NCI-H2196 (cell line): ENCODE measurements at regions not wholly inside any gene's neighbourhood (a gene's known extent, or its start where the extent isn't known, plus 50 kb on each side); places are given as distances from the start of the nearest gene placed in this dataset.
"Not testable (repeated sequence)": the region's sequence is repeated elsewhere in the genome, so short reads cannot be mapped to it uniquely, and the experiment has no call there.

Source experiments
- DNase-seq: peaks from one replicate; lab custom pipeline; 2025; ENCODE audit not compliant: unreplicated experiment; lab: John Stamatoyannopoulos, UW

DNA sequence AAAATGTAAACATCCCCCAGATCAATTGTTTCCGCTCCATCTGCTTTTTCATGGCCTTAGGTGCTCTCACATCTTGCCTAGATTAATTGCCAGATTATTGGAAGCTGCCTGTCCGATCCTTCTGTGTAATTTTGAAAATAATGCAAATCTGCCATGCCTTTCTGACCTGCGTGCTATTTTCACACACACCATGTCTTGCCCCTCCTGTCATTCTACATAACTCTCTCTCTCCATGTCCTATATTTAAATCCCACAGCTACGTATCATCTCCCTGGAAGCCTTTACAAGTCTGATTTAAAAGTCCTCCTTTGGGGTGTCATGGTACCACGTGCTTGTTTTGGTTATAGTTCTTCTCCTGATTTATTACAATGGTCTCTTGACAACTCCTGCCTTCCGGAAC, 247.6 kb upstream of the ELAVL2 start:
- DNase-seq = no peak

DNA sequence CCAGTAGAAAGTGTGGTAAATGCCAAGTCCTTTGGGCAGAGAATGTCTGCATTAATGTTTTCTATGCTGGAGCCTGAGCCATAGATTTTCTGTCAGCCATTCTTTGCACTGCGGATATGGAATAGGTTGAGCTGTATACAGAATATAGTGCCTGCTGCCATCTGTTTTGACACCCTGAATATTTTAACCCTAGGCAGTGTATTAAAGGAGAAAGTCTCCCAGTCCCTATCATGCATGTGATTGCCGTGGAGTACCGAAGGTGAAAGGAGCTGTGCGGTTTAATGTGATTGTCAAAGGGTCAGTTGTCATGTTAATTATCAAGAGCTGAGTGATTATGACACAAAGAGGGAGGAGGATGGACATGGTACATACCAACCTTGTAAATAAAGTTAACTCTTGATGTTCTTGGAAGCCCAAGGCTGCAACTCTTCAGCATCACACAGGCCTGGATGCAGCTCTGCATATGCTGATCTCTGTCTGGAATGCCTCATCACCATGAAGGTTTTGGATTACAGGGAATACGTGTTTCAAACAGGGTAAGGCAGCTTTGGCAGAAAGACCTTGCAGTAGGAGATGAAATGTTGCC, 247.1 kb upstream of the ELAVL2 start:
- DNase-seq = no peak

DNA sequence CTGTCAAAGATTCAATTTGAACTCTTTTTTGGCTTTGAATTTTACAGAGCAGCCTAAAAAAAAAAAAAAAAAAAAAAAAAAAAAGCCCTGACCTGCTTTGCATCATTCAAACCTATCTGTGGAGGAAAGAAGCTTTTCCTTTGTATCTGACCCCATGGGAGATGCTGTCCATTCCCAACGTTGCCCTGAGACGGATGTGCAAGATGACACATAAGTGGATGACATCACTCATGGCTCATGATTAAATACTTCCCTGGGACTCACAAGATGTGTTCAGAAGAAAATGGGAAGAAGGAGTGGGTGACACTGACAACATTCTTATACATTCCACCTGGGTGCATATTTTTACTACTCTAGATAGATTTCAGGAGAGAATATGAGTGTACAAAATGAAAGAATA, 245.7 kb upstream of the ELAVL2 start:
- no peak for DNase-seq

DNA sequence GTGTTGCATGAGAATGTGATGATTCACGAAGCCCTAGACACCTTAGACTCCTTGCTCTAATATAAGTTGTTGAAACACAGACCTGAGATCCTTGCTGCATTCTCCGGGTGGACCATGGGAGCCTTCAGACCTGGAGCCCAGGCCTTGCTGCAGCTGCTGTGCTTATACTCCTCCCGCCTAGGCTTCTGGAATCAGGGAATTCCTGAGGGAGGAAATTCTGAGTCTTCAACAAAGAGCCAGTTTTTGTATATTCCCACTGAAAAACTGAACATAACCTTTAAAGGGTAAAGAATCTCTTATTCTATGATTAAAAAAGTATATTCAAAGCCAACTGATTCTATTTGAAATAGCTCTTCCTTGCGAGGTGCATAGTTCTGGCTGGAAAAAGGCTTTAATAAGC, 245.1 kb upstream of the ELAVL2 start:
- no peak for DNase-seq

- DNase-seq = not testable (repeated sequence)
Measured at GRCh38 chr9:24067107-24067506, 241.1 kb upstream of the ELAVL2 start.

DNA sequence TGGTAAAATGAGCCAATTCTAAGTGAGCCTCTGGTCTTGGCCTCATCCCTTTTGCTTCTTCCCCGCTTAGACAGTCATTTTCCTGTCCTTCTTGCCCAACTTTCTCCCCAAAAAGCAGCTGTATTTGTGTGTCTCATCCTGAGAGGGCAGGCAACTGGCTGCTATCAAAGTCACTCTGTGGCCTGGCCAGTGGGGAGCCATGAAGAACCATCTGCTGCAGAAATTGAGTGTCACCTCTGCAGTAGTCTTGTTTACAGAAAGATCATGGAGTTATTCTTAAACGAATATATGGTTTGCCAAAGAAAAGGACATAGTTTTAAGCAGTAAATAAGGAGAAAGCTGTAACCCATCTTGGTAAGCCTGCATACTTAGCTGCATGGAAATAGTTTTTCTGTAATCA, 233.6 kb upstream of the ELAVL2 start:
- DNase-seq = no peak

DNA sequence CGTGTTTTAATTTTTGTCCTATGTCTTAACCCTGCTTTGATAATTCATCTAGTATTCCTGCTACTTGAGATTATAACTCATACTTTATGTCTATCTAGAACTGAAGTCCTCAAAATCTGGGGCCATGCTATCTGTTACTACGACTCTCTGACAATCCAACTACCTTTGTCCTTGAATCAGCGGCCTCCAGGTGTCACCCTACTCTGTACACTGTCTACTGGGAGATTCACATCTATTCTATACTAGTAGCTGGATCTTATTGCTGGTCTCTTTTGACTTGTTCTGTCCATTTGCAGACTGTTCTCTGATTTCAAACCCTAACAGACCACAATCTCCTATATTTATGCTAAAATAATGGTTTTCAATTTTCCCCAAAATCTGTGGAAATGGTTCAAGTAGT, 225.5 kb upstream of the ELAVL2 start:
- no peak for DNase-seq

GRCh38 chr9:24050239-24050638, 224.2 kb upstream of the ELAVL2 start:
- DNase-seq = not testable (repeated sequence)

DNA sequence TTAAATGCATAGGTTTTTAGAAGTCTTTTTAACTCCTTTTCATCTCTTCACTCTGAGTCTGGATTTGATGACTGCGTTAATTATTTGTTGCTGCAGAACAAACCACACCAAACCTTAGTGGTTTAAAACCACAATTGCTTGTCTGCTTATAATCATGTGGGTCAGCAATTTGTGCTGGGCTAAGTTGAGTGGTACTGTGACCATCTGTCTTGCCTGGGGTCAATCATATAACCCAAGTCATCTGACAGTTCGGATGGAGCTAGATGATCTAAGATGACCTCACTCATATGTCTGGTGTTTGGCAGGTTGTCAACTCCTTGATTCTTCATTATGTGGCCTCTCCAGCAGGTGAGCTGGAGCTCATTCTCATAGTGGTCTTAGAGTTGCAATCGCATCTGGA, 219.1 kb upstream of the ELAVL2 start:
- DNase-seq = no peak

DNA sequence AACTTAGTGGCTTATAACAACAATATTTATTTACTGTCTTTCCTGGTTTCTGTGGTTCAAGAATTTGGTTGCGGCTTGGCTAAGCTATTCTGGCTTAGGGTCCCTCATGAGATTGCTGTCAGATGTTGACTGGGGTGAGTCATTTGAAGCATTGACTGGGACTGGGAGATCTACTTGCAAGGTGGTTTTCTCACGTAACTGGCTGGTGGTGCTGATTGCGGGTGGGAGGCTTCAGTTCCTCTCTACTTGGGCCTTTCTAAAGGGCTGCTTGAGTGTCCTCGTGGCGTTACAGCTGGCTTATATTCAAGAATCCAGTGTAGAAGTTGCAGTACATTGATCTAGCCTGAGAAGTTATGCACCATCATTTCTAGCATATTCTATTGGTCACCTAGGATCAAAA, 218.5 kb upstream of the ELAVL2 start:
- DNase-seq = no peak

GRCh38 chr9:24041160-24041690, 215.2 kb upstream of the ELAVL2 start:
- DNase-seq = no peak

DNA sequence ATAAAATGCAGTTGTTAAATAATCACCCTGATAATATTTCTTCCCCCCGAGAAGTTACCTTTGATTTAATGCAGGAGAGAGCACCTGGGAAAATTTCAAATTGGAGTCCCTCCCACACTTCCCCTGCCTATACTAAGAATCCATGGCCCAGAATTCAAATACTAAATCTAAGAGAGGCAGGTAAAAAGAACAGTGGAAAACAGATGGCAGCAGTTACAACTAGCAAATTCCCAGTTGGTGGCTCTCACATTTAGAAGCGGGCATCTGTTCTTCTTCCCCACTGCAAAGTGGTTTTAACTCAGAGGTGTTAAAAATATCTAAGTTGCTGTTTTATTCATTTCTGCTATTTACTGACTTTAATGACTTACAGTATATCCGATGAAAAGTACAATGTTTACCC, 210.4 kb upstream of the ELAVL2 start:
- DNase-seq = no peak

DNA sequence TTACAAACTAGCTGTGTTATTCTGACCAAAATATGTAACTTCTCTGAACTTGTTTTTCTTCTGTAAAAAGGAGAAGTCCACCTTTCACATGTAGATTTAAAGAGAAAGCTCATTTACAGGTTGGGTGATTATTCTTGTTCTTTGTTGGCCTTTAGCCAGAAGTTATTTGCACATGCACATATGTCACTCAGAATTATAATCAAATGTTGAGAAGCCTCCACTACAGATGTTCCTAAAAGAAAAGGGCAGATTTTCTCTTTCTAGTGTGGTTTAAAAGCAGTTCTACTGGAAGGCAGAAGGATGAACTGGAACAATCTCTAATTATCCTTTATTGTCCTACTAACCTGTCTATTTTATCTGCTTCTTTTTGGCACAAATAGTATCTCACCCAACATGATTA, 209.8 kb upstream of the ELAVL2 start:
- DNase-seq = no peak

- no peak for DNase-seq
Measured at GRCh38 chr9:24011881-24012280, 185.8 kb upstream of the ELAVL2 start.

- DNase-seq = no peak
Measured at GRCh38 chr9:24011009-24011717, 185.1 kb upstream of the ELAVL2 start.

DNA sequence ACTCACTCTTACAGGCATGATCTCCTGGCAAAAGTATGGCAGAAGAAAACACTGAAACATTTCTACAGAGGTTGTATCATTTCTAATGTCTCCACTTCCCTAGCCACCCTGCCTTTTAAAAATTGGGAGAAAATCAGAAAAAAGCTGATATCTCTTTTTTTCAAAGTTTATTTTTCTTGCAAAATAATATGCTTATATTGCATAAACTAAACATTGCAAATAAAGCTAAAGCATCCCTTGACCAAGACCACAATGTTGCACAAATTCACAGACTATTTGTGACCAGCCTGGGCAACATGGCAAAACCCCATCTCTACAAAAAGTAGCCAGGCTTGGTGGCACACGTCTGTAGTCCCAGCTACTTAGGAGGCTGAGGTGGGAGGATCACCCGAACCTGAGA, 183.3 kb upstream of the ELAVL2 start:
- DNase-seq = no peak

GRCh38 chr9:24007185-24007584, 181.1 kb upstream of the ELAVL2 start:
- DNase-seq = no peak

- not testable (repeated sequence) for DNase-seq
Measured at GRCh38 chr9:23991874-23992273, 165.8 kb upstream of the ELAVL2 start.

GRCh38 chr9:23979491-23979890, 153.5 kb upstream of the ELAVL2 start:
- no peak for DNase-seq

GRCh38 chr9:23962101-23962500, 136.1 kb upstream of the ELAVL2 start:
- no peak for DNase-seq

- no peak for DNase-seq
Measured at GRCh38 chr9:23945897-23946296, 119.9 kb upstream of the ELAVL2 start.

DNA sequence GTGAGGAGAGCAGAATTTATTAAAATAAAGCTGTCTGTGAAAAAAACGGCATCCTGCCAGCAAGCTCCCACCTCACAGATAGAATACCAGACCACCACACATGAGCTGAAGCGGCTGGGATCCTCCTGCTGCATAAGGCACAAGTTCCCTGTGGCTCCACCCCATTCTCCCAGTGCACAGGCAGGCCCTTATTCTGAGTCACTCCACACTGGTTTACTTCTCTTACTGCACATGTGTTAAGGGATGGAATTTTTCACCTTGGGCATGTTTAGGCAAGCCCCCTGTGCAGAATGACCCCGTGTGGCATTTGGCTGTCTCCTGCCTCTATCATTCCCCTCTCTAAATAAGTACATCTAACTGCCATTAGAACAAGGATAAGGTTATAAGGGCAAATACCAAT, 115.0 kb upstream of the ELAVL2 start:
- no peak for DNase-seq

- DNase-seq = no peak
Measured at GRCh38 chr9:23938908-23939307, 112.9 kb upstream of the ELAVL2 start.
